ENCODE measurements at regions not wholly inside any gene's neighbourhood (a gene's known extent, or its start where the extent isn't known, plus 50 kb on each side); places are given as distances from the start of the nearest gene placed in this dataset.

- TF ChIP-seq, protein P1, sequence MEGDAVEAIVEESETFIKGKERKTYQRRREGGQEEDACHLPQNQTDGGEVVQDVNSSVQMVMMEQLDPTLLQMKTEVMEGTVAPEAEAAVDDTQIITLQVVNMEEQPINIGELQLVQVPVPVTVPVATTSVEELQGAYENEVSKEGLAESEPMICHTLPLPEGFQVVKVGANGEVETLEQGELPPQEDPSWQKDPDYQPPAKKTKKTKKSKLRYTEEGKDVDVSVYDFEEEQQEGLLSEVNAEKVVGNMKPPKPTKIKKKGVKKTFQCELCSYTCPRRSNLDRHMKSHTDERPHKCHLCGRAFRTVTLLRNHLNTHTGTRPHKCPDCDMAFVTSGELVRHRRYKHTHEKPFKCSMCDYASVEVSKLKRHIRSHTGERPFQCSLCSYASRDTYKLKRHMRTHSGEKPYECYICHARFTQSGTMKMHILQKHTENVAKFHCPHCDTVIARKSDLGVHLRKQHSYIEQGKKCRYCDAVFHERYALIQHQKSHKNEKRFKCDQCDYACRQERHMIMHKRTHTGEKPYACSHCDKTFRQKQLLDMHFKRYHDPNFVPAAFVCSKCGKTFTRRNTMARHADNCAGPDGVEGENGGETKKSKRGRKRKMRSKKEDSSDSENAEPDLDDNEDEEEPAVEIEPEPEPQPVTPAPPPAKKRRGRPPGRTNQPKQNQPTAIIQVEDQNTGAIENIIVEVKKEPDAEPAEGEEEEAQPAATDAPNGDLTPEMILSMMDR (IDR thresholded peaks at IDR 0.05; ENCODE audit: low read depth, low read length, missing control alignments) = no peak
- no peak overlapping the region for H3K4me3 ChIP-seq (ENCODE audit: low read depth, low read length)
- no peak for DNase-seq (ENCODE audit: low read depth)
- in situ Hi-C loops (cut with HindIII; ENCODE audit: low sequenced_read_pairs) = no loop called here
These were observed 83.8 kb downstream of the MRPL46 start for GRCh38 chr15:88383354-88383753.

GRCh38 chr15:88382482-88382983 is 84.7 kb downstream of the MRPL46 start:
- TF ChIP-seq, protein P1 (IDR thresholded peaks at IDR 0.05; ENCODE audit: low read depth, low read length, missing control alignments) = no peak
- no peak for DNase-seq (ENCODE audit: low read depth)
- H3K4me3 ChIP-seq (ENCODE audit: low read depth, low read length) = no peak overlapping the region
- in situ Hi-C loops (cut with HindIII; ENCODE audit: low sequenced_read_pairs) = no loop called here

DNA sequence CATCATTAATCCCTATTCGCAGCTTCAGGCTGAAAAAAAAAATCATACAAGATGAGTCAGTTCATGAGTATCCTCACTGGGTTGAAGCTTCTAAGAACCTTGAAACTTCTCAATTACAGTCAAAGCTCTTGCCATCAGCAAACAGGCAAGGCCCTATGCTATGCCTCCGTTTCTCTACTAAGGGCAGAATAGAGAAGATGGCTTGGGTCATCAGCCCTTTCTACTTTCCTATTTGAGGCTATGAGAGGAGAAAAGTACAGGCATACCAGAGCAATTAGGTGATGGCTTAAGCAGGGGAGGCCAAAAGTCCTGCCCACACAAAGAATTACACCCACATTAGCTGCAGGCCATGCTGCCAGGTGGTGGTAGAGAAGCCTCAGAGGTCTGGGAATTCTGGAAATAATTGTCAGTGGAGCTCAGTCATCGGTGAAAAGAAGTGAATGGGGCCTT is 89.0 kb downstream of the MRPL46 start:
- DNase-seq (ENCODE audit: low read depth) = no peak
- TF ChIP-seq, protein P1 (IDR thresholded peaks at IDR 0.05; ENCODE audit: low read depth, low read length, missing control alignments) = no peak
- in situ Hi-C loops (cut with HindIII; ENCODE audit: low sequenced_read_pairs) = no loop called here
- H3K4me3 ChIP-seq (ENCODE audit: low read depth, low read length) = no peak overlapping the region

DNA sequence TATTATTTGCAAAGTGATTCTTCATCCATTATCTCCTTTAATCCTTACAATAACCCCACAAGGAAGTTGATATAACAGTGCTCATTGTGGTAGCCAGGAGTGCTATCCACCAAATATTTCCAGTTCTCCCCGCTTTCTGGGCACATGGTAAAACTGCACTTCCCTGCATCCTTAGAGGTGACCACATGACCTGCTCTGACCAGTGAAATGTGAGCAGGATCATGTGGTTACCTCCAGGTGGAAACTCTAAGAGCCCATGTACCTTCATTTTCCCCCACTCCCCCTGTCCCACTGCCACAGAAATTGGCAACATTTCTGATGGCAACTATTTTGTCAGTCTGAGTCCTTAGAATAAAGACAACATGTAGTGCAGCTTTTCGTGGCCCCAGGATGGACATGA is 89.7 kb downstream of the MRPL46 start:
- DNase-seq (ENCODE audit: low read depth) = no peak
- TF ChIP-seq, protein P1 (IDR thresholded peaks at IDR 0.05; ENCODE audit: low read depth, low read length, missing control alignments) = no peak
- no peak overlapping the region for H3K4me3 ChIP-seq (ENCODE audit: low read depth, low read length)
- in situ Hi-C loops (cut with HindIII; ENCODE audit: low sequenced_read_pairs) = no loop called here

DNA sequence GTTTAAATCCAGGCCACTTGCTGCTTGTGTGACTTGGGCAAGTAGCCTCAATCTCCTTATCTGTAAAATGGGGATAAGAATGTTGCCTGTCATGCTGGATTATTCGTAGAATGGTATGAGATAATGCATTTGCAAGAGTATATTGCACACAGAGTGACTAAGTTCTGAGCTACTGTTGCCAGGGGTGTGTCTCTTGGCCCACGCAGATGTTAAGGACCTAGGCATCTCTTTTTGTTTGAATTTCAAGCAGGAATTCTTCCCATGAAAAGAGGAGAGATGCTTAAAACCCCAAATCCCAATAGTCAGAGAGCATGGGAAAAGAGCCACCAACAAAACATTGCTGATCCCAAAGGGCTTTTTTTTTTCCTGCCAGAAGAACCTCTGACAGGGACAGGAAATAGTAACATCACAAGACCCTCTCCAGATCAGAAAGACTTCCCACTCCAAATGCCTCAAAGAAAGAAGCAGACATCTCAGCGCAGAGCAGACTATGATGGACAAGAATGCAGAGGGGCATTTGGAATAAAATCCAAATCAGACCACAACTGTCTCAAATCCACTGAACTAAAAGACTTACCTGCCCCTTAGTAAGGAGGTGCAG is 90.5 kb downstream of the MRPL46 start:
- H3K4me3 ChIP-seq (ENCODE audit: low read depth, low read length) = no peak overlapping the region
- TF ChIP-seq, protein P1 (IDR thresholded peaks at IDR 0.05; ENCODE audit: low read depth, low read length, missing control alignments) = no peak
- in situ Hi-C loops (cut with HindIII; ENCODE audit: low sequenced_read_pairs) = no loop called here
- no peak for DNase-seq (ENCODE audit: low read depth)

GRCh38 chr15:88375234-88375927 is 91.8 kb downstream of the MRPL46 start:
- peak; percentile 6 for DNase-seq (ENCODE audit: low read depth)
- no peak overlapping the region for H3K4me3 ChIP-seq (ENCODE audit: low read depth, low read length)
- TF ChIP-seq, protein P1 (IDR thresholded peaks at IDR 0.05; ENCODE audit: low read depth, low read length, missing control alignments) = no peak
- in situ Hi-C loops (cut with HindIII; ENCODE audit: low sequenced_read_pairs) = no loop called here

Data from astrocyte of the cerebellum (primary cell).